ENCODE measurements at regions not wholly inside any gene's neighbourhood (a gene's known extent, or its start where the extent isn't known, plus 50 kb on each side); places are given as distances from the start of the nearest gene placed in this dataset.

- Histone ChIP-seq H3K4me1 (ENCODE audit: control insufficient read depth, insufficient read depth, low read length) (no peaks in the 10 kb centered on the region), H3K9me3 (ENCODE audit: control insufficient read depth, insufficient read depth, low read length) (no peaks in the 10 kb centered on the region), H3K27me3 (ENCODE audit: control insufficient read depth, insufficient read depth, low read length) (no peaks in the 10 kb centered on the region), H3K27ac (ENCODE audit: low read length) (no peak overlapping the region), H3K36me3 (ENCODE audit: control insufficient read depth, insufficient read depth, low read length) (no peaks in the 10 kb centered on the region), H3K4me3 (ENCODE audit: low read length) (no peak overlapping the region)
- 80% methylated on average over 3 of the region's 3 CpGs for WGBS (ENCODE audit: insufficient coverage)
- ATAC-seq (no peak), DNase-seq (no peak)
- no peaks in the 10 kb centered on the region for H3K9me3 Mint-ChIP-seq
- intact Hi-C loops (cut with micrococcal nuclease): no loop called here
- no peak overlapping the region for H3K4me3 Mint-ChIP-seq
- TF ChIP-seq CTCF (IDR thresholded peaks at IDR 0.05): no peak
- no peak overlapping the region for H3K27ac Mint-ChIP-seq
- peaks cover 0 to 2% of the 10 kb centered on the region in 2 donors for H3K27me3 Mint-ChIP-seq (ENCODE audit: low read depth in 2 of 2)
- H3K4me1 Mint-ChIP-seq: peaks cover 7 to 8% of the 10 kb centered on the region in 2 donors
- no peaks in the 10 kb centered on the region for H3K36me3 Mint-ChIP-seq
These were observed 234.3 kb downstream of the HS3ST1 start for GRCh38 chr4:11194431-11194830.

GRCh38 chr4:11189756-11190155 lies 238.9 kb downstream of the HS3ST1 start:
- H3K4me1 ChIP-seq (ENCODE audit: control insufficient read depth, insufficient read depth, low read length): no peaks in the 10 kb centered on the region
- Mint-ChIP-seq H3K27me3 (ENCODE audit: low read depth in 2 of 2) (peaks cover 0 to 5% of the 10 kb centered on the region in 2 donors), H3K9me3 (no peaks in the 10 kb centered on the region), H3K4me3 (no peak overlapping the region), H3K4me1 (peaks cover 9 to 10% of the 10 kb centered on the region in 2 donors), H3K36me3 (no peaks in the 10 kb centered on the region), H3K27ac (no peak overlapping the region)
- no peak for TF ChIP-seq CTCF (IDR thresholded peaks at IDR 0.05)
- ATAC-seq (no peak), DNase-seq (no peak)
- H3K36me3 ChIP-seq (ENCODE audit: control insufficient read depth, insufficient read depth, low read length): no peaks in the 10 kb centered on the region
- no peak overlapping the region for H3K4me3 ChIP-seq (ENCODE audit: low read length)
- WGBS (ENCODE audit: insufficient coverage): 39% methylated on average over 2 of the region's 2 CpGs
- intact Hi-C loops (cut with micrococcal nuclease): no loop called here
- no peaks in the 10 kb centered on the region for H3K27me3 ChIP-seq (ENCODE audit: control insufficient read depth, insufficient read depth, low read length)
- no peaks in the 10 kb centered on the region for H3K9me3 ChIP-seq (ENCODE audit: control insufficient read depth, insufficient read depth, low read length)
- H3K27ac ChIP-seq (ENCODE audit: low read length): no peak overlapping the region

- ATAC-seq (no peak), DNase-seq (no peak)
- Histone ChIP-seq H3K9me3 (ENCODE audit: control insufficient read depth, insufficient read depth, low read length) (no peaks in the 10 kb centered on the region), H3K4me3 (ENCODE audit: low read length) (no peak overlapping the region), H3K27ac (ENCODE audit: low read length) (no peak overlapping the region), H3K36me3 (ENCODE audit: control insufficient read depth, insufficient read depth, low read length) (no peaks in the 10 kb centered on the region), H3K4me1 (ENCODE audit: control insufficient read depth, insufficient read depth, low read length) (no peaks in the 10 kb centered on the region), H3K27me3 (ENCODE audit: control insufficient read depth, insufficient read depth, low read length) (no peaks in the 10 kb centered on the region)
- Mint-ChIP-seq H3K4me1 (no peaks in the 10 kb centered on the region), H3K27ac (no peak overlapping the region), H3K36me3 (no peaks in the 10 kb centered on the region), H3K27me3 (ENCODE audit: low read depth in 2 of 2) (peaks cover 0 to 3% of the 10 kb centered on the region in 2 donors), H3K9me3 (no peaks in the 10 kb centered on the region), H3K4me3 (no peak overlapping the region)
- intact Hi-C loops (cut with micrococcal nuclease): no loop called here
- no peak for TF ChIP-seq CTCF (IDR thresholded peaks at IDR 0.05)
- 89% methylated on average over 2 of the region's 2 CpGs for WGBS (ENCODE audit: insufficient coverage)
These were observed 245.3 kb downstream of the HS3ST1 start for GRCh38 chr4:11183356-11183740.

GRCh38 chr4:11182586-11183355 lies 245.9 kb downstream of the HS3ST1 start:
- TF ChIP-seq CTCF (IDR thresholded peaks at IDR 0.05): no peak
- Histone ChIP-seq H3K27me3 (ENCODE audit: control insufficient read depth, insufficient read depth, low read length) (no peaks in the 10 kb centered on the region), H3K9me3 (ENCODE audit: control insufficient read depth, insufficient read depth, low read length) (no peaks in the 10 kb centered on the region), H3K36me3 (ENCODE audit: control insufficient read depth, insufficient read depth, low read length) (no peaks in the 10 kb centered on the region), H3K4me1 (ENCODE audit: control insufficient read depth, insufficient read depth, low read length) (no peaks in the 10 kb centered on the region), H3K27ac (ENCODE audit: low read length) (no peak overlapping the region), H3K4me3 (ENCODE audit: low read length) (no peak overlapping the region)
- no peak overlapping the region for H3K4me3 Mint-ChIP-seq
- H3K27ac Mint-ChIP-seq: no peak overlapping the region
- peaks cover 0 to 3% of the 10 kb centered on the region in 2 donors for H3K27me3 Mint-ChIP-seq (ENCODE audit: low read depth in 2 of 2)
- DNase-seq (no peak), ATAC-seq (no peak)
- 100% methylated on average over 1 of the region's 1 CpG for WGBS (ENCODE audit: insufficient coverage)
- H3K9me3 Mint-ChIP-seq: no peaks in the 10 kb centered on the region
- no peaks in the 10 kb centered on the region for H3K36me3 Mint-ChIP-seq
- intact Hi-C loops (cut with micrococcal nuclease): no loop called here
- no peaks in the 10 kb centered on the region for H3K4me1 Mint-ChIP-seq
